H1 (cell line): ENCODE measurements at regions not wholly inside any gene's neighbourhood (a gene's known extent, or its start where the extent isn't known, plus 50 kb on each side); places are given as distances from the start of the nearest gene placed in this dataset.

Experiments
- CTCF ChIA-PET: fragments of 300-600 bp; sonication (Branson Sonifier 250); formaldehyde crosslinking; loops from one replicate; lab custom pipeline; 2021; ENCODE audit not compliant: partially characterized antibody; lab: Charles Lee
- POLR2A ChIA-PET: fragments of 300-600 bp; sonication (Branson Sonifier 250); formaldehyde crosslinking; loops from one replicate; lab custom pipeline; 2021; ENCODE audit warnings: inconsistent platforms; ENCODE audit not compliant: partially characterized antibody; lab: Charles Lee
- DNase-seq, 2 experiments: peaks; one replicate each; pipeline versions ENCODE4 v3.0.0 to v3.0.0-alpha.2; 2010 to 2022; ENCODE audit warnings: low spot score in 2 of 2, low read depth in 1 of 2, mixed read lengths in 1 of 2
- FAIRE-seq: peaks from 2 replicates; lab custom pipeline; 2011; peaks lifted over from hg19 to GRCh38; lab: Jason Lieb, UNC
- H2AFZ ChIP-seq: 2 replicates; pipeline ENCODE4 v1.8.1; 2012; ENCODE audit warnings: low read length, inconsistent platforms
- H2AK5ac ChIP-seq: 2 replicates; pipeline ENCODE4 v1.6.1; 2013; ENCODE audit warnings: low read depth, low read length
- H2BK120ac ChIP-seq: replicated peaks from 2 replicates; pipeline ENCODE3; 2013; ENCODE audit warnings: low read depth, low read length, inconsistent platforms
- H2BK12ac ChIP-seq: 2 replicates; pipeline ENCODE4 v1.6.1; 2013; ENCODE audit warnings: low read depth, low read length
- H2BK15ac ChIP-seq: 2 replicates; pipeline ENCODE4 v1.6.1; 2013; ENCODE audit warnings: low read length
- H2BK20ac ChIP-seq: 2 replicates; pipeline ENCODE4 v1.6.1; 2013; ENCODE audit warnings: low read length
- H2BK5ac ChIP-seq: 2 replicates; pipeline ENCODE4 v1.6.1; 2013; ENCODE audit warnings: low read depth, low read length
- H3K14ac ChIP-seq: 2 replicates; pipeline ENCODE4 v1.6.1; 2013; ENCODE audit warnings: inconsistent platforms; ENCODE audit not compliant: insufficient read length
- H3K18ac ChIP-seq: 2 replicates; pipeline ENCODE4 v1.6.1; 2013; ENCODE audit warnings: low read length; ENCODE audit errors: extremely low read depth
- H3K23ac ChIP-seq: 2 replicates; pipeline ENCODE4 v1.6.1; 2013; ENCODE audit warnings: inconsistent platforms; ENCODE audit not compliant: insufficient read length
- H3K23me2 ChIP-seq: 2 replicates; pipeline ENCODE4 v1.6.1; 2013; ENCODE audit warnings: low read depth, low read length
- H3K27ac ChIP-seq: 2 replicates; pipeline ENCODE4 v1.6.1; 2011; ENCODE audit warnings: low read depth, low read length, inconsistent platforms
- H3K27me3 ChIP-seq, 4 experiments: replicated peaks in 1 of 4; 1 replicate in 1 of 4; 2 replicates in 3 of 4; pipeline versions ENCODE4 v1.6.1 to v1.8.1; 2011 to 2013; ENCODE audit warnings: low read length in 3 of 4, mild to moderate bottlenecking in 3 of 4, inconsistent platforms in 2 of 4, mixed read lengths in 2 of 4, moderate library complexity in 1 of 4; ENCODE audit not compliant: control insufficient read depth in 3 of 4, insufficient read depth in 3 of 4; ENCODE audit errors: extremely low read depth in 1 of 4
- H3K36me3 ChIP-seq, 4 experiments: 2 replicates each; pipeline versions ENCODE4 v1.6.1 to v1.8.1; 2011 to 2013; ENCODE audit warnings: mild to moderate bottlenecking in 4 of 4, low read length in 3 of 4, moderate library complexity in 2 of 4, control low read depth in 1 of 4, inconsistent platforms in 1 of 4; ENCODE audit not compliant: insufficient read depth in 4 of 4, control insufficient read depth in 2 of 4
- H3K4ac ChIP-seq: replicated peaks from 2 replicates; pipeline ENCODE3; 2013; ENCODE audit warnings: low read length, low read depth, mixed read lengths, inconsistent platforms; ENCODE audit not compliant: insufficient read length
- H3K4me1 ChIP-seq, 4 experiments: replicated peaks in 1 of 4; 1 replicate in 1 of 4; 2 replicates in 3 of 4; pipeline versions ENCODE4 v1.6.1 to v1.8.1; 2011 to 2013; ENCODE audit warnings: low read length in 3 of 4, inconsistent platforms in 2 of 4, mixed read lengths in 1 of 4; ENCODE audit not compliant: insufficient read depth in 4 of 4, control insufficient read depth in 3 of 4
- H3K4me2 ChIP-seq, 2 experiments: 2 replicates each; pipeline versions ENCODE4 v1.6.1 to v1.8.1; 2011 to 2013; ENCODE audit warnings: low read depth in 2 of 2, low read length in 2 of 2, control low read depth in 1 of 2, inconsistent platforms in 1 of 2, mild to moderate bottlenecking in 1 of 2; ENCODE audit not compliant: insufficient read depth in 1 of 2
- H3K4me3 ChIP-seq, 4 experiments: fragments of 200-600, 300-600 bp in 1 of 4; sonication (generic), shearing (Covaris generic), sonication (Bioruptor Twin) in 1 of 4; 2 replicates each; pipeline versions ENCODE4 v1.5.1 to v1.8.1; 2011 to 2016; ENCODE audit warnings: low read length in 4 of 4, low read depth in 3 of 4, control low read depth in 2 of 4, inconsistent platforms in 2 of 4, mild to moderate bottlenecking in 2 of 4, mixed read lengths in 1 of 4, moderate library complexity in 1 of 4; ENCODE audit not compliant: insufficient read depth in 2 of 4; ENCODE audit errors: extremely low read depth in 1 of 4
- H3K56ac ChIP-seq: replicated peaks from 2 replicates; pipeline ENCODE3; 2013; ENCODE audit warnings: low read depth, mild to moderate bottlenecking, mixed read lengths, low read length, inconsistent platforms; ENCODE audit not compliant: insufficient read length
- H3K79me1 ChIP-seq: 2 replicates; pipeline ENCODE4 v1.6.1; 2013; ENCODE audit warnings: low read depth, low read length, control low read depth
- H3K79me2 ChIP-seq, 2 experiments: 2 replicates each; pipeline versions ENCODE4 v1.6.1 to v1.8.1; 2012 to 2013; ENCODE audit warnings: low read length in 2 of 2, mild to moderate bottlenecking in 2 of 2, inconsistent platforms in 1 of 2; ENCODE audit not compliant: insufficient read depth in 2 of 2, control insufficient read depth in 1 of 2
- H3K9ac ChIP-seq, 4 experiments: replicated peaks in 1 of 4; 1 replicate in 1 of 4; 2 replicates in 3 of 4; pipeline versions ENCODE4 v1.6.1 to v1.8.1; 2011 to 2013; ENCODE audit warnings: low read depth in 3 of 4, low read length in 3 of 4, control low read depth in 2 of 4, mild to moderate bottlenecking in 2 of 4, moderate library complexity in 2 of 4, inconsistent platforms in 1 of 4; ENCODE audit errors: extremely low read depth in 1 of 4
- H3K9me3 ChIP-seq, 2 experiments: 2 replicates each; pipeline versions ENCODE4 v1.6.1 to v1.8.1; 2012 to 2013; ENCODE audit warnings: mild to moderate bottlenecking in 2 of 2, moderate library complexity in 2 of 2, control low read depth in 1 of 2, inconsistent platforms in 1 of 2, low read depth in 1 of 2, low read length in 1 of 2, mixed read lengths in 1 of 2; ENCODE audit not compliant: insufficient read depth in 2 of 2
- H4K20me1 ChIP-seq, 2 experiments: replicated peaks in 1 of 2; 2 replicates each; pipeline versions ENCODE3 to v1.8.1; 2011 to 2013; ENCODE audit warnings: inconsistent platforms in 2 of 2, low read length in 2 of 2, mild to moderate bottlenecking in 1 of 2; ENCODE audit not compliant: insufficient read depth in 2 of 2, control insufficient read depth in 1 of 2
- H4K5ac ChIP-seq: 2 replicates; pipeline ENCODE4 v1.6.1; 2013; ENCODE audit warnings: low read length, low read depth, mixed read lengths, inconsistent platforms; ENCODE audit not compliant: insufficient read length
- H4K8ac ChIP-seq: 2 replicates; pipeline ENCODE4 v1.8.0; 2013; ENCODE audit warnings: mild to moderate bottlenecking, moderate library complexity, low read length, inconsistent platforms; ENCODE audit not compliant: insufficient read depth; ENCODE audit errors: extremely low read depth
- H4K91ac ChIP-seq: replicated peaks from 2 replicates; pipeline ENCODE3; 2013; ENCODE audit warnings: low read length, mixed read lengths, inconsistent platforms; ENCODE audit not compliant: insufficient read length
- BRCA1 ChIP-seq: IDR thresholded peaks from 2 replicates; pipeline ENCODE4 v1.6.1; 2012; ENCODE audit warnings: low read depth, low read length, improper control_type of control experiment
- CBX5 ChIP-seq: fragments of 300-800, 300-1000 bp; sonication (generic); IDR thresholded peaks from 2 replicates; pipeline ENCODE4 v1.7.1; 2016; ENCODE audit warnings: antibody characterized with exemption, low read length, low read depth
- CHD2 ChIP-seq: IDR thresholded peaks from 2 replicates; pipeline ENCODE4 v1.6.1; 2012; ENCODE audit warnings: low read length, improper control_type of control experiment
- GABPA ChIP-seq: IDR thresholded peaks from 2 replicates; pipeline ENCODE4 v1.6.1; 2011; ENCODE audit warnings: mild to moderate bottlenecking, low read length, moderate library complexity, borderline replicate concordance; ENCODE audit not compliant: insufficient read depth
- JUN ChIP-seq: IDR thresholded peaks from 2 replicates; pipeline ENCODE4 v1.6.1; 2011; ENCODE audit warnings: low read depth, mild to moderate bottlenecking, improper control_type of control experiment, low read length
- KDM1A ChIP-seq: fragments of 200-600, 300-600 bp; sonication (generic); IDR thresholded peaks from 2 replicates; pipeline ENCODE4 v1.7.1; 2016; ENCODE audit warnings: mild to moderate bottlenecking, low read length, borderline replicate concordance
- MAFK ChIP-seq: IDR thresholded peaks from 2 replicates; pipeline ENCODE4 v1.6.1; 2012; ENCODE audit warnings: low read depth, mild to moderate bottlenecking, improper control_type of control experiment, low read length
- NANOG ChIP-seq: IDR thresholded peaks from 2 replicates; pipeline ENCODE4 v1.6.1; 2011; ENCODE audit warnings: low read length, low read depth, mild to moderate bottlenecking, inconsistent platforms; ENCODE audit not compliant: insufficient read depth, poor library complexity, severe bottlenecking
- NRF1 ChIP-seq: IDR thresholded peaks from 2 replicates; pipeline ENCODE4 v1.6.1; 2011; ENCODE audit warnings: mild to moderate bottlenecking, low read depth, low read length, improper control_type of control experiment
- RAD21 ChIP-seq, 2 experiments: IDR thresholded peaks in 1 of 2; conservative IDR thresholded peaks in 1 of 2; 2 replicates each; pipeline ENCODE4 v1.6.1; 2011; ENCODE audit warnings: low read depth in 2 of 2, low read length in 2 of 2, improper control_type of control experiment in 1 of 2, inconsistent platforms in 1 of 2, mild to moderate bottlenecking in 1 of 2, moderate library complexity in 1 of 2
- RNF2 ChIP-seq: fragments of 200-900, 300-1000 bp; sonication (generic); IDR thresholded peaks from 2 replicates; pipeline ENCODE4 v1.7.1; 2016; ENCODE audit warnings: borderline replicate concordance, low read depth, mild to moderate bottlenecking, antibody characterized with exemption, low read length; ENCODE audit not compliant: poor library complexity, severe bottlenecking; ENCODE audit errors: missing control alignments
- WGBS, 2 experiments: shearing (Covaris generic) in 1 of 2; methylation state at CpG; one replicate each; pipeline versions ENCODE4 v1.1.6 to v1.1.7; 2013 to 2015; ENCODE audit warnings: low lambda C conversion rate in 2 of 2, mixed read lengths in 2 of 2, inconsistent platforms in 1 of 2, low coverage in 1 of 2, missing lambda C conversion rate in 1 of 2; ENCODE audit not compliant: insufficient replicate concordance in 2 of 2, insufficient coverage in 1 of 2, insufficient read length in 1 of 2; ENCODE audit errors: extremely low coverage in 1 of 2, missing lambda C conversion rate in 1 of 2; 5-methylcytosine and 5-hydroxymethylcytosine counted together

GRCh38 chr16:51426276-51426675, 275.2 kb upstream of the SALL1 start:
- 35% methylated on average over 5 of the region's 5 CpGs; no CpG with 5 or more reads in 1 of the 2 experiments for WGBS, 2 experiments

More at GRCh38 chr16:51426276-51426675, 275.2 kb upstream of the SALL1 start:
- no peak overlapping the region for H2BK15ac ChIP-seq
- ChIA-PET POLR2A (no interaction called here), CTCF (interaction anchor here (1.0 to 1.1 kb wide), 2 partner anchors 12 to 18 kb away, joined by 3 read pairs; no protein-coding TSS in a partner anchor)
- FAIRE-seq (no peak), DNase-seq (no peak)
- H3K4me3 ChIP-seq, result no peak overlapping the region
- no peak overlapping the region; a peak in 1 of 4 replicates for H3K4me2 ChIP-seq
- H3K27me3 ChIP-seq, result no peaks in the 10 kb centered on the region
- H4K20me1 ChIP-seq, result no peaks in the 10 kb centered on the region
- no peaks in the 10 kb centered on the region for H3K36me3 ChIP-seq
- no peak overlapping the region for H2AFZ ChIP-seq
- H3K23ac ChIP-seq, result no peak overlapping the region
- no peaks in the 10 kb centered on the region for H3K79me1 ChIP-seq
- TF ChIP-seq NANOG, result peak; percentile 43
- TF ChIP-seq KDM1A, result no peak
- no peak for TF ChIP-seq CHD2
- TF ChIP-seq RAD21 (IDR thresholded peaks at IDR 0.05 in 1 of 2, conservative IDR thresholded peaks at IDR 0.05 in 1 of 2; ENCODE audit: low read depth in 2 of 2, low read length in 2 of 2), result 0 out of 4 replicates have a peak, but pooled peaks of 1 of the 2 experiments have one; percentile 1
- no peak for TF ChIP-seq RNF2
- no peak for TF ChIP-seq BRCA1
- TF ChIP-seq CBX5, result no peak
- TF ChIP-seq MAFK, result no peak
- no peak for TF ChIP-seq NRF1
- TF ChIP-seq GABPA, result no peak
- TF ChIP-seq JUN, result no peak
- no peaks in the 10 kb centered on the region for H3K9me3 ChIP-seq
- no peak overlapping the region for H4K8ac ChIP-seq
- H3K4me1 ChIP-seq, result peaks cover 0 to 8% (median 5%) of the 10 kb centered on the region in 4 experiments; a peak in 4 of 7 replicates
- no peak overlapping the region for H3K56ac ChIP-seq
- 0 out of 2 replicates have a peak overlapping the region, but pooled peaks have one; percentile 17 for H2BK12ac ChIP-seq
- no peaks in the 10 kb centered on the region for H3K79me2 ChIP-seq
- no peak overlapping the region for H3K9ac ChIP-seq
- no peak overlapping the region for H3K4ac ChIP-seq
- H2AK5ac ChIP-seq, result no peak overlapping the region
- H3K27ac ChIP-seq, result no peak overlapping the region
- H4K91ac ChIP-seq, result no peak overlapping the region
- H2BK20ac ChIP-seq, result 0 out of 2 replicates have a peak overlapping the region, but pooled peaks have one; percentile 72
- H3K18ac ChIP-seq, result no peak overlapping the region
- H3K14ac ChIP-seq, result no peak overlapping the region
- H2BK120ac ChIP-seq, result no peak overlapping the region
- H4K5ac ChIP-seq, result no peak overlapping the region
- H2BK5ac ChIP-seq, result no peak overlapping the region
- H3K23me2 ChIP-seq, result peaks cover 1% of the 10 kb centered on the region; the same call in 1 of the 2 replicates
